ENCODE measurements at regions not wholly inside any gene's neighbourhood (a gene's known extent, or its start where the extent isn't known, plus 50 kb on each side); places are given as distances from the start of the nearest gene placed in this dataset.

DNA sequence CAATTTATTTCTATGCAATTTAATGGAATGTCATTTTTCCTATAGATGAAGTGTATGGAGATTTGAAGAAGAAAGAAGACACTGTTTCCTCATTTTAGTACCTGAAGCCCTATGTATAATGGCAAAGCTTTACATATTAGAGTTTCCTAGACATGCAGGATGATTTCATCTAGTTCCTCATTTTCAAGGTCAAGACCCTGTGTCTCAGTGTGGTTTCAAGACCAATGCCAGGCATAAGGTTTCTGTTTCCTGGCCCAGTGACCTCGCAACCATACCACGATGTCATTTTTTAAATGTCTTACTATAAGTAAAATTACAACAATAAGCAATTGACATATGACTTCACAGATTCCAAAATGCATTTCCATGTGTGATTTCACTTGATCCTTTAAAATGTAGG, 336.5 kb upstream of the PRKCQ start:
- TF ChIP-seq CTCF (IDR thresholded peaks at IDR 0.05) (no peak), POLR2A (IDR thresholded peaks at IDR 0.05) (no peak)
